Stomach (tissue), 8 donors: ENCODE measurements at regions not wholly inside any gene's neighbourhood (a gene's known extent, or its start where the extent isn't known, plus 50 kb on each side); places are given as distances from the start of the nearest gene placed in this dataset.

Experiments used
- DNase-seq, 2 donors: peaks; one replicate each; pipeline versions ENCODE4 v3.0.0 to v3.0.0-alpha.2; 2013 to 2019
- H3K27ac ChIP-seq, 5 donors: fragments of 200-600 bp in 4 of 5; sonication (generic) in 4 of 5; one replicate each; pipeline ENCODE4 v1.5.1; 2013 to 2019; ENCODE audit warnings: mild to moderate bottlenecking in 1 of 5, moderate library complexity in 1 of 5
- H3K27me3 ChIP-seq, 3 donors: fragments of 200-600 bp; sonication (generic); one replicate each; pipeline ENCODE4 v1.5.1; 2017 to 2019; ENCODE audit warnings: mixed run types in 1 of 3
- H3K36me3 ChIP-seq, 4 donors: fragments of 200-600 bp; sonication (generic); 1 replicate in 3 of 4; 2 replicates in 1 of 4; pipeline ENCODE4 v1.5.1; 2016 to 2019
- H3K4me1 ChIP-seq, 4 donors: fragments of 200-600 bp; sonication (generic); one replicate each; pipeline ENCODE4 v1.5.1; 2016 to 2019
- H3K4me3 ChIP-seq, 4 donors: fragments of 200-600 bp; sonication (generic) in 3 of 4; one replicate each; pipeline ENCODE4 v1.5.1; 2016 to 2019; ENCODE audit warnings: mild to moderate bottlenecking in 1 of 4
- H3K9me3 ChIP-seq, 4 donors: fragments of 200-600 bp; sonication (generic); one replicate each; pipeline ENCODE4 v1.5.1; 2016 to 2019
- EP300 ChIP-seq: sonication (generic); formaldehyde crosslinking; IDR thresholded peaks from one replicate; pipeline ENCODE4 v1.6.1; 2017; ENCODE audit warnings: antibody characterized with exemption
- POLR2A ChIP-seq, 4 donors: fragments of 450-650 bp; IDR thresholded peaks; one replicate each; pipeline ENCODE4 v1.6.1; 2016; ENCODE audit warnings: antibody characterized with exemption in 4 of 4, control low read depth in 2 of 4, mild to moderate bottlenecking in 1 of 4, moderate library complexity in 1 of 4
- POLR2AphosphoS5 ChIP-seq, 3 donors: sonication (generic); formaldehyde crosslinking; IDR thresholded peaks; one replicate each; pipeline ENCODE4 v1.6.1; 2016; ENCODE audit warnings: antibody characterized with exemption in 3 of 3
- WGBS, 5 donors: extraction: QIAGEN DNeasy Blood & Tissue Kit in 3 of 5; methylation state at CpG; one replicate each; pipeline versions ENCODE4 v1.1.5 to v1.1.7; 2013 to 2018; 5-methylcytosine and 5-hydroxymethylcytosine counted together
- intact Hi-C: fragments of 100-400 bp; cut with DNase I; formaldehyde crosslinking; loops from one replicate; pipeline ENCODE4 v1.15.1; 2023; ENCODE audit warnings: low total_unique reads
- TF ChIP-seq, protein P1 (sequence below), 7 experiments: fragments of 450-650 bp in 4 of 7; fragments of 200-600 bp in 3 of 7; sonication (generic) in 3 of 7; IDR thresholded peaks; one replicate each; pipeline ENCODE4 v1.5.1; 2016 to 2019; ENCODE audit warnings: antibody characterized with exemption in 7 of 7, control low read depth in 2 of 7, mild to moderate bottlenecking in 1 of 7
- donor health status: healthy with polysubstance abuse.
- donor health status: Bipolar disorder and iron deficiency.
- donor health status: healthy.

GRCh38 chr13:97901716-97902115, 51.8 kb upstream of the IPO5 start:
- intact Hi-C loops: no loop called here
- TF ChIP-seq EP300 (no peak), POLR2AphosphoS5 (IDR thresholded peaks at IDR 0.05) (no peak), POLR2A (IDR thresholded peaks at IDR 0.05) (no peak)
- TF ChIP-seq, protein P1, sequence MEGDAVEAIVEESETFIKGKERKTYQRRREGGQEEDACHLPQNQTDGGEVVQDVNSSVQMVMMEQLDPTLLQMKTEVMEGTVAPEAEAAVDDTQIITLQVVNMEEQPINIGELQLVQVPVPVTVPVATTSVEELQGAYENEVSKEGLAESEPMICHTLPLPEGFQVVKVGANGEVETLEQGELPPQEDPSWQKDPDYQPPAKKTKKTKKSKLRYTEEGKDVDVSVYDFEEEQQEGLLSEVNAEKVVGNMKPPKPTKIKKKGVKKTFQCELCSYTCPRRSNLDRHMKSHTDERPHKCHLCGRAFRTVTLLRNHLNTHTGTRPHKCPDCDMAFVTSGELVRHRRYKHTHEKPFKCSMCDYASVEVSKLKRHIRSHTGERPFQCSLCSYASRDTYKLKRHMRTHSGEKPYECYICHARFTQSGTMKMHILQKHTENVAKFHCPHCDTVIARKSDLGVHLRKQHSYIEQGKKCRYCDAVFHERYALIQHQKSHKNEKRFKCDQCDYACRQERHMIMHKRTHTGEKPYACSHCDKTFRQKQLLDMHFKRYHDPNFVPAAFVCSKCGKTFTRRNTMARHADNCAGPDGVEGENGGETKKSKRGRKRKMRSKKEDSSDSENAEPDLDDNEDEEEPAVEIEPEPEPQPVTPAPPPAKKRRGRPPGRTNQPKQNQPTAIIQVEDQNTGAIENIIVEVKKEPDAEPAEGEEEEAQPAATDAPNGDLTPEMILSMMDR (IDR thresholded peaks at IDR 0.05): no peak
- Histone ChIP-seq H3K27me3 (no peaks in the 10 kb centered on the region), H3K27ac (peak overlapping the region in 1 of 5 donors; percentile 66), H3K9me3 (no peaks in the 10 kb centered on the region), H3K36me3 (no peaks in the 10 kb centered on the region), H3K4me1 (peaks cover 0 to 17% (median 0%) of the 10 kb centered on the region in 4 donors), H3K4me3 (no peak overlapping the region)
- DNase-seq: no peak
- 33 to 70% (median 56%) methylated on average over 1 of the region's 1 CpG for WGBS, 5 donors
